ENCODE measurements at regions not wholly inside any gene's neighbourhood (a gene's known extent, or its start where the extent isn't known, plus 50 kb on each side); places are given as distances from the start of the nearest gene placed in this dataset.

DNA sequence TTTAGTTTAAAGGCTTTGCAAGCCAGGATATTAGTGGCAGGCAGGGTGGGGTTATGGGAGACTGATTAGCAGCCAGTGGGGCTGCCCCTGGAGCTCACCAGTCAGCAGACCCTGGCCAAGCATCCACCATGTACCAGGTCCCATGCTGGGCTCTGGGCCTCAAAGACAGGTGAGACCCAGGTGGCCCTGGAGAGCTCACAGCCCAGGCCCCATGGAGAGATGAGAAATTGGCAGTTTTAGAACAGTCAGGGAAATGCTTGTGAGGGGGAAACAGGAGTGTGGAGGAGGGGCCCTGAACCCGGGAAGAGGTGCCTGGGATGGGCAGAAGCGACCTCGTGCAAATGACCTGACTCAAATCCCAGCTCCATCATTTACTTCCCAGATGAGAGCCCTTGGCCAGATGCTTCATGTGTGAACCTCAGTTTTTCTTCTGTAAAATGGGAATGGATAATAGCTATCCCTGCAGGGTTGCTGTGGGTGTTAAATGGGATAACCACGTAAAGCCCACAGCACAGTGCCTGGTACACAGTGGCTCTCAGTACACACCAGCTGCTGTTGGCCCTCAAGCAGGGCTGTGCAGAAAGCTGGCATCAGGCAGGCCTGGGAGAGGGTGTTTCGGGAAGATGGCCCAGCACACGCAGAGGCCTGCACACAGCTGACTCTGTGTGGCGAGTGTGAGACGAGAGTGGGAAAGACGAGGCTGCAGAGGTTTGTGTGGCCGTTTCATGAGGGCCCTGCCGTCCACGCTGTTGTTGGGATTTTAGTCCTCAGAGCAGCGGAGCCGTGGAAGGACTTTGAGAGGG is 518.5 kb downstream of the PTPRU start:
- 73 to 83% (median 79%) methylated on average over 14 of the region's 14 CpGs for WGBS, 5 donors
- H3K4me3 ChIP-seq, result no peak overlapping the region
- H3K27me3 ChIP-seq (replicated peaks in 1 of 7), result peaks cover 0 to 44% (median 0%) of the 10 kb centered on the region in 7 donors
- H3K36me3 ChIP-seq, result no peaks in the 10 kb centered on the region
- no peak for DNase-seq
- intact Hi-C loops (cut with DNase I; ENCODE audit: low total_unique reads), result no loop called here
- no peaks in the 10 kb centered on the region for H3K4me1 ChIP-seq
- H3K27ac ChIP-seq, result no peak overlapping the region
- TF ChIP-seq, protein P1, sequence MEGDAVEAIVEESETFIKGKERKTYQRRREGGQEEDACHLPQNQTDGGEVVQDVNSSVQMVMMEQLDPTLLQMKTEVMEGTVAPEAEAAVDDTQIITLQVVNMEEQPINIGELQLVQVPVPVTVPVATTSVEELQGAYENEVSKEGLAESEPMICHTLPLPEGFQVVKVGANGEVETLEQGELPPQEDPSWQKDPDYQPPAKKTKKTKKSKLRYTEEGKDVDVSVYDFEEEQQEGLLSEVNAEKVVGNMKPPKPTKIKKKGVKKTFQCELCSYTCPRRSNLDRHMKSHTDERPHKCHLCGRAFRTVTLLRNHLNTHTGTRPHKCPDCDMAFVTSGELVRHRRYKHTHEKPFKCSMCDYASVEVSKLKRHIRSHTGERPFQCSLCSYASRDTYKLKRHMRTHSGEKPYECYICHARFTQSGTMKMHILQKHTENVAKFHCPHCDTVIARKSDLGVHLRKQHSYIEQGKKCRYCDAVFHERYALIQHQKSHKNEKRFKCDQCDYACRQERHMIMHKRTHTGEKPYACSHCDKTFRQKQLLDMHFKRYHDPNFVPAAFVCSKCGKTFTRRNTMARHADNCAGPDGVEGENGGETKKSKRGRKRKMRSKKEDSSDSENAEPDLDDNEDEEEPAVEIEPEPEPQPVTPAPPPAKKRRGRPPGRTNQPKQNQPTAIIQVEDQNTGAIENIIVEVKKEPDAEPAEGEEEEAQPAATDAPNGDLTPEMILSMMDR (IDR thresholded peaks at IDR 0.05 in 8 of 11, conservative IDR thresholded peaks at IDR 0.05 in 3 of 11), result no peak
- TF ChIP-seq POLR2A (IDR thresholded peaks at IDR 0.05), result no peak
- TF ChIP-seq POLR2AphosphoS5 (IDR thresholded peaks at IDR 0.05), result no peak
- H3K9me3 ChIP-seq, result no peaks in the 10 kb centered on the region

DNA sequence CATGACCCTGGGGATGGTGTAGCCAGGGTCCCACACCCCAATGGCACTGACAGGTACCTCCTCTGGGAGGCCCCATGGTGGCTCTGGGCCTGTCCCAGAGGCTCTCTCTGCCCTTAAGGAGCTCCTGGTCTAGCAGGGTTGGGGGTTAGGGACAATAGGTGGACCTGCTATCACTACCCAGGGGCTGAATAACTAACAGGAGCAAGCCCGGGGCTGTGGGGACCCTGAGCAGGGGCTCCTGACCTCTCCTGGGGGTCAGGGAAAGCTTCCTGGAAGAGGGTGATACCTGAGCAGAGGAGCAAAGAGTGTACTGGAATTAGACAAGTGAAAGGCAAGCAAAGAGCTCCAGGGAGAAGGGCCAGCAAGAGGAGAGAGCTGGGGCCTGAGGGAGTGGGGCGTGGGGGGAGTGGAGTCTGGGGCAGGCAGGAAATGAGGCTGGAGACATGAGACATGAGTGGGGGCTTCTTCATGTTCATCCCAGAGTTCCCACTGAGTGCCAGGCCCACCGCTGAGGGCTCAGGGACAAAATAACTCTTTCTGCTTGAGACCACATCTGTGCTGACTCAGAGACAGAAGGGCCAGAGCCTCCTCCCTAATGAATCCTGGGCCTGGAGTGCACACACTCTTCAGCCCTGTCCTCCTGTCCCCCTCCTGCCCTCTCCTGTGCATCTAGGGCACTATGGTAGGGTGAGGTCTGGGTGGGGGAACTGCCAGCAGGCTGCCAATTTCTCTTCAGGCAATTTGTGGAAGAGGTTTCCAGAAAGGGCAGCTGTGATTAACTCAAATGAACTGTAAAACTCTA is 517.6 kb downstream of the PTPRU start:
- DNase-seq, result no peak
- intact Hi-C loops (cut with DNase I; ENCODE audit: low total_unique reads), result no loop called here
- WGBS, 5 donors, result 35 to 80% (median 52%) methylated on average over 3 of the region's 3 CpGs

DNA sequence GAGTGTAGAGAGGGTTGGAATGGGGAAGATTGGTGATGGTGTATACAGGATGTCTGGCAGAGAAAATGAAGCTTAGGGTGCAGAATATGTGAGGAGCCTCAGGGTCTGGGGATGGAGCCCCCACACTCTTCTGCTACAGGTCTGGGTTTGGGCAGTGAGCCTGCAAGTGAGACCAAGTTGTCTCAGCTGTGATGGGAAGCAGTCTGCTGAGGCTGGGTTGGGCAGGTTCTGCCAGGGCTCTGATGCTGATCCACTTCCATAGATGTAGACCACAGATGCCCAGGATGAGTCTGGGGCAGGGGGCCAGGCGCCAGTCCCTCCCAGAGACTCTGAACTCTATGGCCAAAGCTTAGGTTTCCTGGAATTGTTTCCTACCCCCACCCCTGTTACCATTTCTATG is 516.9 kb downstream of the PTPRU start:
- H3K27me3 ChIP-seq (replicated peaks in 1 of 7), result peaks cover 0 to 44% (median 0%) of the 10 kb centered on the region in 7 donors
- intact Hi-C loops (cut with DNase I; ENCODE audit: low total_unique reads), result no loop called here
- no peak for TF ChIP-seq POLR2AphosphoS5 (IDR thresholded peaks at IDR 0.05)
- H3K9me3 ChIP-seq, result no peaks in the 10 kb centered on the region
- H3K4me1 ChIP-seq, result no peaks in the 10 kb centered on the region
- H3K36me3 ChIP-seq, result no peaks in the 10 kb centered on the region
- H3K27ac ChIP-seq, result no peak overlapping the region
- 43 to 85% (median 59%) methylated on average over 1 of the region's 1 CpG for WGBS, 5 donors
- DNase-seq, result no peak
- H3K4me3 ChIP-seq, result no peak overlapping the region

More for the DNA sequence above, 517.6 kb downstream of the PTPRU start:
- TF ChIP-seq POLR2A (IDR thresholded peaks at IDR 0.05), result no peak
- TF ChIP-seq, protein P1 (IDR thresholded peaks at IDR 0.05 in 8 of 11, conservative IDR thresholded peaks at IDR 0.05 in 3 of 11), result no peak
- no peak for TF ChIP-seq POLR2AphosphoS5 (IDR thresholded peaks at IDR 0.05)
- Histone ChIP-seq H3K27ac (no peak overlapping the region), H3K27me3 (replicated peaks in 1 of 7) (peaks cover 0 to 44% (median 0%) of the 10 kb centered on the region in 7 donors), H3K4me1 (no peaks in the 10 kb centered on the region), H3K9me3 (no peaks in the 10 kb centered on the region), H3K36me3 (no peaks in the 10 kb centered on the region), H3K4me3 (no peak overlapping the region)

DNA sequence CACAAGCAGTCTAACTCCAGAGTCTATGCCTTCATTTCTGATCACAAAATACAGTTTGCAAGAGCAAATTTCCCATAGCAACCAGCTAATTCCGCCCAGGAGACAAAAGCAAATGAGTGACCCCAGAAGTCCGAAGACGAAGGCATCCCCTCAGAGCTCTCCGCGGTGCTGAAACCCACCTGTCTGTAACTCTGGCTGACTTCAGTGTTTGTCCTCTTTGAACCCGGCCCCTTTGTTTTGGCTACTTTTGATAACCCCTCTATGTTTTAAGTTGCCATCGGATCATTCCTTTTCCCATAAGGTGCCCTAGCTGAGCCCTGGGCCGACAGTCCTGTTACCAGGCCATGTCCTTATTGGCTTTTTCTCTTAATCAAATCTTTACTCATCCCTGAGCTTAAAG is 515.8 kb downstream of the PTPRU start:
- intact Hi-C loops (cut with DNase I; ENCODE audit: low total_unique reads), result no loop called here
- H3K27ac ChIP-seq, result no peak overlapping the region
- no peak for DNase-seq
- TF ChIP-seq POLR2AphosphoS5 (IDR thresholded peaks at IDR 0.05) (no peak), POLR2A (IDR thresholded peaks at IDR 0.05) (no peak)
- TF ChIP-seq, protein P1 (IDR thresholded peaks at IDR 0.05 in 8 of 11, conservative IDR thresholded peaks at IDR 0.05 in 3 of 11), result no peak
- peaks cover 0 to 37% (median 0%) of the 10 kb centered on the region in 7 donors for H3K27me3 ChIP-seq (replicated peaks in 1 of 7)
- 26 to 41% (median 33%) methylated on average over 8 of the region's 8 CpGs for WGBS, 5 donors
- no peaks in the 10 kb centered on the region for H3K4me1 ChIP-seq
- no peak overlapping the region for H3K4me3 ChIP-seq
- no peaks in the 10 kb centered on the region for H3K36me3 ChIP-seq
- no peaks in the 10 kb centered on the region for H3K9me3 ChIP-seq

All from spleen (tissue), 11 donors.